SK-N-SH (cell line): ENCODE measurements at regions not wholly inside any gene's neighbourhood (a gene's known extent, or its start where the extent isn't known, plus 50 kb on each side); places are given as distances from the start of the nearest gene placed in this dataset.

ENCODE experiments used
- EP300 ChIP-seq, 2 experiments: IDR thresholded peaks; 2 replicates each; pipeline versions ENCODE4 v1.4.0 to v1.6.1; 2012; ENCODE audit warnings: borderline replicate concordance in 1 of 2, low read depth in 1 of 2, low read length in 1 of 2
- JUND ChIP-seq: IDR thresholded peaks from 2 replicates; pipeline ENCODE4 v1.4.0; 2012
- POLR2AphosphoS5 ChIP-seq: IDR thresholded peaks from 2 replicates; pipeline ENCODE4 v1.6.1; 2012; ENCODE audit warnings: low read depth, low read length
- RFX5 ChIP-seq: IDR thresholded peaks from 2 replicates; pipeline ENCODE4 v1.6.1; 2012; ENCODE audit warnings: mild to moderate bottlenecking, improper control_type of control experiment, low read length
- SMC3 ChIP-seq: IDR thresholded peaks from 2 replicates; pipeline ENCODE4 v1.6.1; 2012; ENCODE audit warnings: low read depth, low read length, improper control_type of control experiment
- YY1 ChIP-seq: IDR thresholded peaks from 2 replicates; pipeline ENCODE4 v1.4.0; 2012; ENCODE audit warnings: low read depth, mild to moderate bottlenecking
- TF ChIP-seq, protein P1 (sequence below): fragments of 200-600 bp; sonication (generic); IDR thresholded peaks from 2 replicates; pipeline ENCODE4 v1.6.1; 2017; ENCODE audit warnings: antibody characterized with exemption, mild to moderate bottlenecking, moderate library complexity
- TF ChIP-seq, protein P2 (sequence below): IDR thresholded peaks from 2 replicates; pipeline ENCODE4 v1.4.0; 2012; ENCODE audit warnings: low read depth, borderline replicate concordance

DNA sequence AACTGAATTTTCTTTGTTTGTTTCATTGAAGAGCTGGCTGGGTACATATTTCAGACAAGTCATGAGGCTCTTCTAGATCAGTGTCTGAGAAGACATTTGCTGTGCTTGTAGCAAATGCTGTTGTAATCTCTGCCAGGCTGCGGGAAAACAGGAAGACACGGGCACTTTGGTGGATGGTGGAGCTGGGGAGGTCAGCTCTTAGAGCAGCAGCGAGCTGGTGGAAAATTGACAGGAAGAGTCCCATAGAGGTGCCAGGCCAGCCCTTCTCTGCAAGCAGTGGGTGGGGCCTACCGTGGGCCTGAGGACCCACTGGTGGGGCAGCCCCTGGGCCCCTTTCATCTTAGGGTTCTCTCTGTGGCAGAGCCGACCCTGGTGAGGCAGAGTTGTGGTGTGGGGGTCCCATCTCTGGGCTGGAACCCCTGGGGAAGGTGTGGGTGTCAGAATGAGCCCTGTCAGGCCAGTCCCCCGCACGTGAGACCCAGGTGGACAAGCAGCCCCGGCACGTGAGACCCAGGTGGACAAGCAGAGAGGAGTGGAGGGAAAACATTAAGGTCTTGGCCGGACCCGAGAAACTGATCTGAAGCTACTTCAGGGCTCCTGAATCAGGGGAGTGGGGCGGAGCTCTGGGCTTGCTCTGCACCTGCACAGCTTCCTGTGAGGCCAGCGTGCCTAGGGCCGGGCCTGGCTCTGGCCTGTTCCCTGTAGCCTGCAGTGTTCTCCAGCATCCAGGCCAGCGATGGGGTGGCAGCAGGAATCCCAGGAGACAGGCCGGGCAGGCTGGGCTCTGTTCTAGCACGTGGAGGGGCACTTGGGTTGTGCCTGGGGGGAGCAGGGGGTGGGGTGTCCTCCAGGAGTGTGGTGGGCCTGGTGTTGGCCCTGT, 273.5 kb upstream of the HDAC4 start:
- TF ChIP-seq, protein P1, sequence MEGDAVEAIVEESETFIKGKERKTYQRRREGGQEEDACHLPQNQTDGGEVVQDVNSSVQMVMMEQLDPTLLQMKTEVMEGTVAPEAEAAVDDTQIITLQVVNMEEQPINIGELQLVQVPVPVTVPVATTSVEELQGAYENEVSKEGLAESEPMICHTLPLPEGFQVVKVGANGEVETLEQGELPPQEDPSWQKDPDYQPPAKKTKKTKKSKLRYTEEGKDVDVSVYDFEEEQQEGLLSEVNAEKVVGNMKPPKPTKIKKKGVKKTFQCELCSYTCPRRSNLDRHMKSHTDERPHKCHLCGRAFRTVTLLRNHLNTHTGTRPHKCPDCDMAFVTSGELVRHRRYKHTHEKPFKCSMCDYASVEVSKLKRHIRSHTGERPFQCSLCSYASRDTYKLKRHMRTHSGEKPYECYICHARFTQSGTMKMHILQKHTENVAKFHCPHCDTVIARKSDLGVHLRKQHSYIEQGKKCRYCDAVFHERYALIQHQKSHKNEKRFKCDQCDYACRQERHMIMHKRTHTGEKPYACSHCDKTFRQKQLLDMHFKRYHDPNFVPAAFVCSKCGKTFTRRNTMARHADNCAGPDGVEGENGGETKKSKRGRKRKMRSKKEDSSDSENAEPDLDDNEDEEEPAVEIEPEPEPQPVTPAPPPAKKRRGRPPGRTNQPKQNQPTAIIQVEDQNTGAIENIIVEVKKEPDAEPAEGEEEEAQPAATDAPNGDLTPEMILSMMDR, result no peak
- TF ChIP-seq JUND, result no peak
- no peak for TF ChIP-seq YY1
- no peak for TF ChIP-seq EP300 (IDR thresholded peaks at IDR 0.05; ENCODE audit: borderline replicate concordance in 1 of 2, low read depth in 1 of 2, low read length in 1 of 2)
- TF ChIP-seq, protein P2, sequence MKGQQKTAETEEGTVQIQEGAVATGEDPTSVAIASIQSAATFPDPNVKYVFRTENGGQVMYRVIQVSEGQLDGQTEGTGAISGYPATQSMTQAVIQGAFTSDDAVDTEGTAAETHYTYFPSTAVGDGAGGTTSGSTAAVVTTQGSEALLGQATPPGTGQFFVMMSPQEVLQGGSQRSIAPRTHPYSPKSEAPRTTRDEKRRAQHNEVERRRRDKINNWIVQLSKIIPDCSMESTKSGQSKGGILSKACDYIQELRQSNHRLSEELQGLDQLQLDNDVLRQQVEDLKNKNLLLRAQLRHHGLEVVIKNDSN, result no peak
- no peak for TF ChIP-seq RFX5
- no peak for TF ChIP-seq POLR2AphosphoS5
- no peak for TF ChIP-seq SMC3
